ENCODE measurements at regions not wholly inside any gene's neighbourhood (a gene's known extent, or its start where the extent isn't known, plus 50 kb on each side); places are given as distances from the start of the nearest gene placed in this dataset.

- TF ChIP-seq, protein P1, sequence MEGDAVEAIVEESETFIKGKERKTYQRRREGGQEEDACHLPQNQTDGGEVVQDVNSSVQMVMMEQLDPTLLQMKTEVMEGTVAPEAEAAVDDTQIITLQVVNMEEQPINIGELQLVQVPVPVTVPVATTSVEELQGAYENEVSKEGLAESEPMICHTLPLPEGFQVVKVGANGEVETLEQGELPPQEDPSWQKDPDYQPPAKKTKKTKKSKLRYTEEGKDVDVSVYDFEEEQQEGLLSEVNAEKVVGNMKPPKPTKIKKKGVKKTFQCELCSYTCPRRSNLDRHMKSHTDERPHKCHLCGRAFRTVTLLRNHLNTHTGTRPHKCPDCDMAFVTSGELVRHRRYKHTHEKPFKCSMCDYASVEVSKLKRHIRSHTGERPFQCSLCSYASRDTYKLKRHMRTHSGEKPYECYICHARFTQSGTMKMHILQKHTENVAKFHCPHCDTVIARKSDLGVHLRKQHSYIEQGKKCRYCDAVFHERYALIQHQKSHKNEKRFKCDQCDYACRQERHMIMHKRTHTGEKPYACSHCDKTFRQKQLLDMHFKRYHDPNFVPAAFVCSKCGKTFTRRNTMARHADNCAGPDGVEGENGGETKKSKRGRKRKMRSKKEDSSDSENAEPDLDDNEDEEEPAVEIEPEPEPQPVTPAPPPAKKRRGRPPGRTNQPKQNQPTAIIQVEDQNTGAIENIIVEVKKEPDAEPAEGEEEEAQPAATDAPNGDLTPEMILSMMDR (IDR thresholded peaks at IDR 0.05; ENCODE audit: borderline replicate concordance, control extremely low read depth, extremely low read depth, insufficient read depth, missing control alignments), result no peak
- no peak for DNase-seq (ENCODE audit: low spot score)
- in situ Hi-C loops (cut with MboI; ENCODE audit: low sequenced_read_pairs, unreplicated experiment), result no loop called here
Measured at GRCh38 chr5:171663311-171664085, 122.1 kb upstream of the SMIM23 start.

DNA sequence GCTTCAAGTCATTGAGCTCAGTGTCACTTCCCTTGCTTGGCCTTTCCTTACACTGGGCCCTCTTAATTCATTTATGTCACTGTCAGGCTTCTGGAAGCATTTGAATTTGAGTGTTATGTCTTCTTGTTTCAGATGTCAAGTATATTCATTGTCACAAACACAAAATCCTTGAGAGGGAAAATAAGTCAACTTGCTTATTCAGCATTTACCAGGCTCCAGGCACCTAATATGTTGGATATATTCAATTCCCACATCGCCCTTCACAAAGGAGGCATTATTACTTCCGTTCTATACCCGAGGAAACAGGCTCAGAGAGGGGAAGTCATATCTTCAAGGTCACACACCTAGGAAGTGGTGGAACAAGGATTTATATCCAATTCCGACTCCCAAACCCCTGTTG lies 121.1 kb upstream of the SMIM23 start:
- DNase-seq (ENCODE audit: low spot score), result no peak
- in situ Hi-C loops (cut with MboI; ENCODE audit: low sequenced_read_pairs, unreplicated experiment), result no loop called here
- TF ChIP-seq, protein P1 (IDR thresholded peaks at IDR 0.05; ENCODE audit: borderline replicate concordance, control extremely low read depth, extremely low read depth, insufficient read depth, missing control alignments), result no peak

DNA sequence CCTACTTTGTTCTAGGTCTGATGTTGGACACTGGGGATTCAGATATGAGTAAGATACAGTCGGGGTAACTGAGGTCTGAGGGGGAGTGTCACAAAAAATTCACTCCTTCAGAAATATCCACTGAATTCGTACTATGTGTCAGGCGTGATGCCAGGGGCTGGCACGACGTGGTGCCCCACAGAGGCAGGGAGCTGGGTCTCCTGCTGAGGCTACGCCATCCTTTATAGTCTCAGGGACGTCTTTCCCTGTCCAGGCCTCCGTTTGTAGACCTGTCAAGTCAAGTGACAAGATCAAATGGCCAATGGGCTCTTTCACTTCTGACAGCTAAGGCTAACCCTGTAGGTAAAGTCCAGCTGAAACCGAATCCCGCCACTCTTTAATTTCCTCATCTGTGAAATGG lies 118.8 kb upstream of the SMIM23 start:
- no peak for DNase-seq (ENCODE audit: low spot score)
- TF ChIP-seq, protein P1 (IDR thresholded peaks at IDR 0.05; ENCODE audit: borderline replicate concordance, control extremely low read depth, extremely low read depth, insufficient read depth, missing control alignments), result no peak
- in situ Hi-C loops (cut with MboI; ENCODE audit: low sequenced_read_pairs, unreplicated experiment), result no loop called here

DNA sequence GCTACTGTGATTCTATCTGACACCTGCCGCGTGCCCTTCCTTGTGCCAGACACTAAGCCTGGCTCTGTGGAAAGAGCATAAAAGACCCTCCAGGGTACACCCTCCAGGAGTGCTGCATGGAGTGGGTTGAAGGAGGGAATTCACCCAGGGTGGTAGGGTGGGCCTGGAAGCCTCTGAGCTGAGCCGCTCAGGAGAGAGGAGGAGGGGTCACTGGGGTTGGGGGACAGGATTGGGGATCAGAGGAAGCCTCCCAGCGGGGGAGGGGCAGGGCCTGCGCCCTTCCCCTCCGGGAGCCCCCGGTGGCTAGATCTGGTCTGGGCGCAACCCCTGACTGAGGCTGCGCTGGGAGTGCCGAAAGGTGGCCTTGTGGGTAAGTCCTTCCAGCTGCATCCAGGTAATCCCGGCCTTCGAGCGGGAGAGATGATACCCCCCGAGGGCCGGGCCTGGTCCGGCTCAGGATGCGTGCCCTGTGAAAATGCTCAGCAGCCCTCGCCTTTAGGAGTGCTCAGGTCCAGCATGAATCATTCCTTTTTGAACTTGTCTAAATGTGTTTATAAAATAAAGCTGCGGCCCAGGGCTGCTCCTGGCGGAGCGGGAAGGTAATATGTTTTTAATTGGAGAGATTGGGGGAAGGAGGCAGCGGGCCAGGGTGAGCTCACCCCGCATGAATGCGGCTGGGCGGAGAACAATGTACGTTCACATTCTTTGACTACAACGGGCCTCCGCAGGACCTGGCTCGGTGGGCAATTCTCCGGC lies 118.1 kb upstream of the SMIM23 start:
- no peak for DNase-seq (ENCODE audit: low spot score)
- in situ Hi-C loops (cut with MboI; ENCODE audit: low sequenced_read_pairs, unreplicated experiment), result no loop called here
- TF ChIP-seq, protein P1 (IDR thresholded peaks at IDR 0.05; ENCODE audit: borderline replicate concordance, control extremely low read depth, extremely low read depth, insufficient read depth, missing control alignments), result no peak

DNA sequence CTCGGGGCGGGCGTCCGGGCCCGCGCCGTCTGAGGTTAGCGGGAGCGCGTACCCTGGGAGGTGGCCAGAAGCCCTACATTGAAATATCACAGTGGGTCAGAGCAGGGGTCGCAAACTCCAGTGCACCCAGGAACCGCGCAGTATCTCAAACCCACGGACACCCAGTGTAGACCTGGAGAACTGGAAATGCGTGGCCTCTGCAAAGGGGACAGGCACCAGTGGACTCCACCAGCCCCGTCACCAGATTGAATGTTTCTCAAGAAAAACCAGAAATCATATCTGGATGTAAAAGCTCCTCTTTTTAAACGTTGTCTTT lies 117.6 kb upstream of the SMIM23 start:
- TF ChIP-seq, protein P1 (IDR thresholded peaks at IDR 0.05; ENCODE audit: borderline replicate concordance, control extremely low read depth, extremely low read depth, insufficient read depth, missing control alignments), result no peak
- no peak for DNase-seq (ENCODE audit: low spot score)
- in situ Hi-C loops (cut with MboI; ENCODE audit: low sequenced_read_pairs, unreplicated experiment), result no loop called here

- TF ChIP-seq, protein P1 (IDR thresholded peaks at IDR 0.05; ENCODE audit: borderline replicate concordance, control extremely low read depth, extremely low read depth, insufficient read depth, missing control alignments), result no peak
- in situ Hi-C loops (cut with MboI; ENCODE audit: low sequenced_read_pairs, unreplicated experiment), result no loop called here
- no peak for DNase-seq (ENCODE audit: low spot score)
Measured at GRCh38 chr5:171669571-171669970, 116.0 kb upstream of the SMIM23 start.

Measured in GM13976 (cell line).